HUES48 (cell line): ENCODE measurements at regions not wholly inside any gene's neighbourhood (a gene's known extent, or its start where the extent isn't known, plus 50 kb on each side); places are given as distances from the start of the nearest gene placed in this dataset.
A peak's percentile ranks its signal among the peaks of the same experiment; 100 is the strongest.

Experiments used
- H3K27ac ChIP-seq: one replicate; pipeline ENCODE4 v1.7.0; 2013; ENCODE audit warnings: low read depth, low read length, inconsistent platforms
- H3K27me3 ChIP-seq: 2 replicates; pipeline ENCODE4 v1.6.1; 2013; ENCODE audit warnings: mild to moderate bottlenecking, low read length; ENCODE audit not compliant: control insufficient read depth, insufficient read depth
- H3K36me3 ChIP-seq: 2 replicates; pipeline ENCODE4 v1.6.1; 2013; ENCODE audit warnings: low read length; ENCODE audit not compliant: control insufficient read depth, insufficient read depth
- H3K4me1 ChIP-seq: 2 replicates; pipeline ENCODE4 v1.6.1; 2013; ENCODE audit warnings: mild to moderate bottlenecking, low read length; ENCODE audit not compliant: control insufficient read depth, insufficient read depth
- H3K4me3 ChIP-seq: 2 replicates; pipeline ENCODE4 v1.5.1; 2013; ENCODE audit warnings: mild to moderate bottlenecking, low read depth, low read length
- H3K9ac ChIP-seq: 2 replicates; pipeline ENCODE4 v1.6.1; 2013; ENCODE audit warnings: mild to moderate bottlenecking, low read depth, low read length, moderate library complexity
- H3K9me3 ChIP-seq: 2 replicates; pipeline ENCODE4 v1.6.1; 2013; ENCODE audit warnings: low read length; ENCODE audit not compliant: control insufficient read depth, insufficient read depth

- peaks cover 24% of the 10 kb centered on the region for H3K4me1 ChIP-seq
- peaks cover 9% of the 10 kb centered on the region for H3K27me3 ChIP-seq
- H3K36me3 ChIP-seq: no peaks in the 10 kb centered on the region
- no peak overlapping the region for H3K9ac ChIP-seq
- H3K4me3 ChIP-seq: no peak overlapping the region
- no peaks in the 10 kb centered on the region for H3K9me3 ChIP-seq
- peak overlapping the region; percentile 32 for H3K27ac ChIP-seq
These were observed 602.4 kb downstream of the METTL4 start for GRCh38 chr18:1968801-1969498.

GRCh38 chr18:1976484-1976883, 594.8 kb downstream of the METTL4 start:
- Histone ChIP-seq H3K4me1 (peaks cover 16% of the 10 kb centered on the region), H3K27ac (no peak overlapping the region), H3K9ac (no peak overlapping the region), H3K27me3 (no peaks in the 10 kb centered on the region), H3K9me3 (0 out of 2 replicates have a peak, but pooled peaks cover 5% of the 10 kb centered on the region), H3K36me3 (no peaks in the 10 kb centered on the region), H3K4me3 (no peak overlapping the region)

GRCh38 chr18:1982056-1982455, 589.2 kb downstream of the METTL4 start:
- Histone ChIP-seq H3K4me3 (no peak overlapping the region), H3K27me3 (no peaks in the 10 kb centered on the region), H3K4me1 (no peaks in the 10 kb centered on the region), H3K27ac (no peak overlapping the region), H3K36me3 (no peaks in the 10 kb centered on the region), H3K9me3 (0 out of 2 replicates have a peak, but pooled peaks cover 5% of the 10 kb centered on the region), H3K9ac (no peak overlapping the region)

GRCh38 chr18:1983746-1984515, 587.4 kb downstream of the METTL4 start:
- Histone ChIP-seq H3K27me3 (no peaks in the 10 kb centered on the region), H3K4me1 (no peaks in the 10 kb centered on the region), H3K4me3 (no peak overlapping the region), H3K27ac (no peak overlapping the region), H3K9me3 (0 out of 2 replicates have a peak, but pooled peaks cover 5% of the 10 kb centered on the region), H3K9ac (no peak overlapping the region), H3K36me3 (no peaks in the 10 kb centered on the region)

- H3K27ac ChIP-seq: no peak overlapping the region
- H3K4me1 ChIP-seq: no peaks in the 10 kb centered on the region
- H3K9ac ChIP-seq: no peak overlapping the region
- no peaks in the 10 kb centered on the region for H3K9me3 ChIP-seq
- H3K36me3 ChIP-seq: no peaks in the 10 kb centered on the region
- H3K4me3 ChIP-seq: no peak overlapping the region
- no peaks in the 10 kb centered on the region for H3K27me3 ChIP-seq
These were observed 577.4 kb downstream of the METTL4 start for GRCh38 chr18:1993866-1994265.

GRCh38 chr18:1994471-1994870, 576.8 kb downstream of the METTL4 start:
- Histone ChIP-seq H3K9ac (no peak overlapping the region), H3K27ac (no peak overlapping the region), H3K36me3 (no peaks in the 10 kb centered on the region), H3K4me1 (no peaks in the 10 kb centered on the region), H3K9me3 (no peaks in the 10 kb centered on the region), H3K27me3 (no peaks in the 10 kb centered on the region), H3K4me3 (no peak overlapping the region)

GRCh38 chr18:1995041-1995612, 576.2 kb downstream of the METTL4 start:
- no peaks in the 10 kb centered on the region for H3K27me3 ChIP-seq

GRCh38 chr18:1998121-1998520, 573.2 kb downstream of the METTL4 start:
- Histone ChIP-seq H3K27ac (no peak overlapping the region), H3K9me3 (no peaks in the 10 kb centered on the region), H3K36me3 (no peaks in the 10 kb centered on the region), H3K27me3 (no peaks in the 10 kb centered on the region), H3K4me1 (peaks cover 26% of the 10 kb centered on the region), H3K4me3 (no peak overlapping the region), H3K9ac (no peak overlapping the region)

More at GRCh38 chr18:1995041-1995612, 576.2 kb downstream of the METTL4 start:
- H3K9ac ChIP-seq: no peak overlapping the region
- no peaks in the 10 kb centered on the region for H3K9me3 ChIP-seq
- no peaks in the 10 kb centered on the region for H3K36me3 ChIP-seq
- H3K4me3 ChIP-seq: no peak overlapping the region
- peaks cover 5% of the 10 kb centered on the region for H3K4me1 ChIP-seq
- H3K27ac ChIP-seq: no peak overlapping the region

GRCh38 chr18:1999387-1999786, 571.9 kb downstream of the METTL4 start:
- no peak overlapping the region for H3K4me3 ChIP-seq
- H3K4me1 ChIP-seq: peaks cover 26% of the 10 kb centered on the region
- H3K27me3 ChIP-seq: no peaks in the 10 kb centered on the region
- H3K9ac ChIP-seq: no peak overlapping the region
- H3K36me3 ChIP-seq: no peaks in the 10 kb centered on the region
- H3K27ac ChIP-seq: no peak overlapping the region
- no peaks in the 10 kb centered on the region for H3K9me3 ChIP-seq

GRCh38 chr18:2002151-2002550, 569.2 kb downstream of the METTL4 start:
- Histone ChIP-seq H3K9me3 (no peaks in the 10 kb centered on the region), H3K36me3 (no peaks in the 10 kb centered on the region), H3K4me3 (no peak overlapping the region), H3K4me1 (peaks cover 26% of the 10 kb centered on the region), H3K27ac (peak overlapping the region; percentile 81), H3K9ac (peak overlapping the region; percentile 27; the same call in 1 of the 2 replicates), H3K27me3 (no peaks in the 10 kb centered on the region)

GRCh38 chr18:2002604-2003003, 568.7 kb downstream of the METTL4 start:
- peaks cover 26% of the 10 kb centered on the region for H3K4me1 ChIP-seq
- H3K27me3 ChIP-seq: no peaks in the 10 kb centered on the region
- no peak overlapping the region for H3K4me3 ChIP-seq
- H3K9ac ChIP-seq: 0 out of 2 replicates have a peak overlapping the region, but pooled peaks have one; percentile 27
- no peaks in the 10 kb centered on the region for H3K9me3 ChIP-seq
- H3K27ac ChIP-seq: peak overlapping the region; percentile 81
- no peaks in the 10 kb centered on the region for H3K36me3 ChIP-seq
